Activated naive CD8-positive, alpha-beta T cell treated with anti-CD3 and anti-CD28 coated beads, Interleukin-2, amount 10 ng/mL, durations not matched to agents 7 days and 5 days (primary cell): ENCODE measurements at regions not wholly inside any gene's neighbourhood (a gene's known extent, or its start where the extent isn't known, plus 50 kb on each side); places are given as distances from the start of the nearest gene placed in this dataset.

ENCODE experiments used
- ATAC-seq: fragments of 150-1000 bp; cut with Tn5 transposase; one replicate; pipeline ENCODE4 v1.10.0; 2021; ENCODE audit warnings: low read depth, moderate library complexity
- POLR2A ChIA-PET: fragments of 350-600 bp; sonication (Branson Sonifier 250); formaldehyde crosslinking; loops from one replicate; lab custom pipeline; 2021; ENCODE audit warnings: antibody characterized with exemption; lab: Charles Lee
- DNase-seq: peaks from one replicate; pipeline ENCODE4 v3.0.0; 2021
- H3K27ac Mint-ChIP-seq: one replicate; pipeline ENCODE4 v1.8.0; 2022; ENCODE audit warnings: mild to moderate bottlenecking, mixed read lengths
- H3K27me3 Mint-ChIP-seq: one replicate; pipeline ENCODE4 v1.8.0; 2022; ENCODE audit warnings: mild to moderate bottlenecking, moderate library complexity, mixed read lengths
- H3K36me3 Mint-ChIP-seq: one replicate; pipeline ENCODE4 v1.8.0; 2021; ENCODE audit warnings: mild to moderate bottlenecking, mixed read lengths
- H3K4me1 Mint-ChIP-seq: one replicate; pipeline ENCODE4 v1.8.0; 2021; ENCODE audit warnings: mixed read lengths
- H3K4me3 Mint-ChIP-seq: one replicate; pipeline ENCODE4 v1.8.0; 2022; ENCODE audit warnings: mild to moderate bottlenecking, moderate library complexity, mixed read lengths
- H3K9me3 Mint-ChIP-seq: one replicate; pipeline ENCODE4 v1.8.0; 2021; ENCODE audit warnings: mixed read lengths

DNA sequence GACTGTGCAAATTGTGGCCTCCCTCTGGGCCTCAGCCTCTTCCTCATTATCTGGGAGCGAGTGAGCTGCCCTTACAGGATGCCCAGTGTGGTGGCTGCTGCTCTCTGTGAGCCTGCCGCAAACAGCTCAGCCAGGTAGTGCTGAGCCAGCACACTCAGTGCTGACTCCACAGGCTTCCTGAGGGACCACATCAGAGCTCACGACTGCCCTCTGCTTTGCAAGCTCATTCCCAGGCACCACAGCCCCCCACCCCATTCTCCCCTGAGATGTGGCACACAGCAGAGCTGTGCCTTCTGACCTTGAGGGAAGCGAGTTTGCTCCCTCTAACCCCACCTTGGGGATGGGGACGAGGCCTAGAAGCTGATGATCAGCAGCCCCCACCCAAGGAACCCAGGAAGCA lies 230.5 kb upstream of the PPP2R2D start:
- ATAC-seq = no peak
- H3K36me3 Mint-ChIP-seq = no peaks in the 10 kb centered on the region
- H3K9me3 Mint-ChIP-seq = peaks cover 3% of the 10 kb centered on the region
- H3K4me1 Mint-ChIP-seq = no peaks in the 10 kb centered on the region
- POLR2A ChIA-PET = no interaction called here
- no peak overlapping the region for H3K4me3 Mint-ChIP-seq
- DNase-seq = no peak
- H3K27ac Mint-ChIP-seq = no peak overlapping the region
- no peaks in the 10 kb centered on the region for H3K27me3 Mint-ChIP-seq

DNA sequence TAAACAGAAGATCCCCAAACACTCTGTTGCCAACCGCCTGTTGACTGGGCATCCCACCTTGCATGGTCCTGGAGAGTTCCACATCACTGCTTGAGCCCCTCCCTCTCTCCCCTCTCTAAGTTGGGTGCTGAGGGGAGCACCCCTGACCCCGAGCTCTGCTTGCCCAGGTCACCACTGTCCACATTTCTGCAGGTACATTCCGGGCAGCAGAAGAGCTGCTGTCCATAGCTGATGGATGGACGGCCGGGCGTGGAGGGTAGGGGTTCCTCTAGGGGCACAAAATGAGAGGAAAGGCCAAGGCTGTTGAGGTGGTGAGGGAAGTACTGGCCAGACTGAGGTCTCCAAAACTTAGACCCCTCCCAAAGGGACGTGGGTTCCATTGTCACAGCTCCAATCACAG lies 227.4 kb upstream of the PPP2R2D start:
- no peaks in the 10 kb centered on the region for H3K27me3 Mint-ChIP-seq
- H3K4me3 Mint-ChIP-seq = no peak overlapping the region
- DNase-seq (no peak), ATAC-seq (no peak)
- POLR2A ChIA-PET = no interaction called here
- H3K36me3 Mint-ChIP-seq = no peaks in the 10 kb centered on the region
- peaks cover 3% of the 10 kb centered on the region for H3K9me3 Mint-ChIP-seq
- H3K4me1 Mint-ChIP-seq = no peaks in the 10 kb centered on the region
- no peak overlapping the region for H3K27ac Mint-ChIP-seq

DNA sequence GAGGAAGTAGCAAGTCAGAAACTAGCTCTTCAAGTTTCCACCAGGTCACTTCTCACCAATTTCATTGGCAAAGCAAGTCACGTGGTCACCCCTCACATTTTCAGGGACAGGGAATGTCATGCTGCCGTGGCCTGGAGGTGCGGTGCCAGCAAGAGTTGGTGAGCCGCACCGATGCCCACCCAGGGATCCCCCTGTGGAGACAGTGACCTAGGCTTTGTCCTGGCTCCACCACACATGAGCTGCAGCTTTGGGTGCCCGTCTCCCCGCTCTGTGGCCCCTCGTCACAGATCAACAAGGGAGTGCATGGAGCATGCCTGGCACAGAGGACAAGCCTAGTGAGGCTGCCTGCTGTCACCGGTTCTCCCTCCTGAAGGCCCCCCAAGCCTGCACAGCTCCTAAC lies 226.7 kb upstream of the PPP2R2D start:
- H3K27ac Mint-ChIP-seq = no peak overlapping the region
- DNase-seq (no peak), ATAC-seq (no peak)
- H3K4me3 Mint-ChIP-seq = no peak overlapping the region
- peaks cover 3% of the 10 kb centered on the region for H3K9me3 Mint-ChIP-seq
- H3K27me3 Mint-ChIP-seq = no peaks in the 10 kb centered on the region
- POLR2A ChIA-PET = no interaction called here
- no peaks in the 10 kb centered on the region for H3K36me3 Mint-ChIP-seq
- H3K4me1 Mint-ChIP-seq = no peaks in the 10 kb centered on the region

DNA sequence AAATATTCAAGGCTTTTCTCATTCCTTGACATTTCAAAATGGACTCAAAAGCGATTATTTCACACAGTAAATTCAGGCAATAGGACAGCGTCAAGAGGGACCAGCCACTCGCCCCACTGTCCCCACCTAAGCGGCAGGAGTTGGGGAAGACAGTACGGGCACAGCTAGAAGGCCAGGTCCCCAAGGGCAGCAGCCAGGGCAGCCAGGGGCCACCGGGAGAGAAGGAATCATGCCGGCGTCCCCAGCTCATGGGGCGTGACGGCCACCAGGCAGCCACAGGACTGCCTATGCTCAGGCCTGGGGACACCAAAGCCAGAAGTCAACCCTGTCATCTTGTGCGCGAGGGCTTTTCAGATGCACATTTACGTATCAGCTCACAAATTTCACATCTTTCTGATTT lies 225.7 kb upstream of the PPP2R2D start:
- Mint-ChIP-seq H3K9me3 (peaks cover 3% of the 10 kb centered on the region), H3K4me1 (no peaks in the 10 kb centered on the region), H3K27me3 (no peaks in the 10 kb centered on the region), H3K27ac (no peak overlapping the region), H3K36me3 (no peaks in the 10 kb centered on the region), H3K4me3 (no peak overlapping the region)
- POLR2A ChIA-PET = no interaction called here
- DNase-seq (no peak), ATAC-seq (no peak)

DNA sequence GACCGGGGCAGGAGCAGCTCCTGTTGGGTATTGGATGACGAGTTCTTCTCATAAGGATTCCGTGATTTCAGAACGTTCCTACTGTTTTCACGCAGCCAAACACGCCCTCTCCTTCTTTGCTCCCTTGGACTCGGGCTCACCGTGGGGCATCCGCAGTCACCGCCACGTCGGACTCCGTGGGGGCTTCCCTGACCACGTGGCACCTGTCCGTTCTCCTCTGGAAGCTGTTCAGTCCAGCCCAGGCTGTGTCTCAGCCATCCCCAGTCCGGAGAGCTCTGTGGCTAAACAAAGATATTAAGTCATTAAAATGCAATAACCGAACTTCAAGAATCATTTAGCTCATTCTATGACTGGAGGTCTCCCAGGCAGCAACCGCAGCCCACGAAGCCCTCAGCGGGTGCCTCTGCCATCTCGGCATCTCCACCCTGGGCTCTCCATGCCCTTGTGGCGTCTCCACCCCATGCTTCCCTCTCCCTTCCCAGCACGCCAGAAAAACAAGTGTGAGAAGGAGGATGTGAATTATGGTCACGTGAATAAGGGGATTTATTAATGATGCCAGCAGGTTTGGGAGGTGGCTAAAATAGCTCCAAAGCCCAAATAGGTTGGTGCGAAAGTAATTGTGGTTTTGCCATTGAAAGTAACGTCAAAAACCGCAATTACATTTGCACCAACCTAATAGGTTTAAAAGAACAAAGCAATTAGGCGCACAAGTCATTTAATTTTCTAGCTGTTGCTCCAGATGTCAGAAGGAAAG lies 224.6 kb upstream of the PPP2R2D start:
- ATAC-seq = no peak
- Mint-ChIP-seq H3K27me3 (no peaks in the 10 kb centered on the region), H3K36me3 (no peaks in the 10 kb centered on the region), H3K27ac (no peak overlapping the region), H3K9me3 (peaks cover 3% of the 10 kb centered on the region), H3K4me3 (no peak overlapping the region), H3K4me1 (no peaks in the 10 kb centered on the region)
- POLR2A ChIA-PET = no interaction called here
- no peak for DNase-seq

DNA sequence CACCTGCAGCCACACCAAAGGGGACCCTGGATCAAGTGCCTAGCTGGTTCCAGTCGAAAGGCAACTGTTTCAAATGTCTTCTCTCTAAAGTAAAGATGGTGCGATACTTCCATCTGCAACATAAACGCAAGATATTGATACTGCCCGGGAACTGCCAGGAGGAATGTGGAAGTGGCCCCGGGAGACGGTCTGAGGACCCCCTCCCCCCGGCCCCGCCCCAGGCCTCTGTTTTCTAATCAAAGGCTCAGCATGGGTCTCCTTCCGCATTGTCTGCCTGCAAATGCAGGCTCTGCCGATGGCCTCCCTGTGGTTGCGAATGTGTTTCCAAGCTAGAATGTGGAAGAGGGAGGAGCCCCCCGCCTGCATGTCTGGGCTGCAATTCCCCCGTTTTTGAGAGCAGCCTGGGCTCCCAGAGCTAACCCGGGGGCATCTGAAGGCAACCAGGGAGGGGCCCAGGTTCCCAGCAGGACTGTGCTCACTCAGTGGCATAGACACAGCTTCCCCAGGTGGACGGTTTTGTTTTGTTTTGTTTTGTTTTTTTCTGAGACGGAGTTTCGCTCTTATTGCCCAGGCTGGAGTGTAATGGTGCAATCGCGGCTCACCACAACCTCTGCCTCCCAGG lies 223.9 kb upstream of the PPP2R2D start:
- POLR2A ChIA-PET = no interaction called here
- ATAC-seq (no peak), DNase-seq (no peak)
- H3K9me3 Mint-ChIP-seq = peaks cover 3% of the 10 kb centered on the region
- H3K4me1 Mint-ChIP-seq = no peaks in the 10 kb centered on the region
- H3K27ac Mint-ChIP-seq = no peak overlapping the region
- no peak overlapping the region for H3K4me3 Mint-ChIP-seq
- no peaks in the 10 kb centered on the region for H3K27me3 Mint-ChIP-seq
- no peaks in the 10 kb centered on the region for H3K36me3 Mint-ChIP-seq

DNA sequence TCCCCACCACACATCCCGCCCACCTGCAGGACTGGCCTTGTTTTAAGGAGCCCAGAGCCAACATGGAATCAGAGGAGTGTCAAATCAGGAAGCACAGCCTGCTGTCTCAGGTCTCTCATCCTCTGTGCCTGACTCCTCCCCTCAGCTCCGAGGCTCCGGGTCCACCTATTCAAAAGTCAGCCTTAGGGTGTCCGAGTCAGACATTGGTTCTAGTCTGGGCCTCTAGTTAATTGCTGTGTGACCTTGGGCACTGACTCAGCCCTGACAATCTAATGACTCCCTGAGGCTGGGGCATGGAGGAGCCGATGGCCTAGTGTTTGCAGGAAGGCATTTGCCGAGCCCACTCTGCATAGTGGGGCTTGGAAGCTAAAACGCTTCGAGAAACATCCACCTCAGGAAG lies 223.1 kb upstream of the PPP2R2D start:
- no peak overlapping the region for H3K27ac Mint-ChIP-seq
- ATAC-seq (no peak), DNase-seq (no peak)
- no peaks in the 10 kb centered on the region for H3K27me3 Mint-ChIP-seq
- POLR2A ChIA-PET = no interaction called here
- H3K4me3 Mint-ChIP-seq = no peak overlapping the region
- H3K9me3 Mint-ChIP-seq = no peaks in the 10 kb centered on the region
- H3K36me3 Mint-ChIP-seq = no peaks in the 10 kb centered on the region
- no peaks in the 10 kb centered on the region for H3K4me1 Mint-ChIP-seq

DNA sequence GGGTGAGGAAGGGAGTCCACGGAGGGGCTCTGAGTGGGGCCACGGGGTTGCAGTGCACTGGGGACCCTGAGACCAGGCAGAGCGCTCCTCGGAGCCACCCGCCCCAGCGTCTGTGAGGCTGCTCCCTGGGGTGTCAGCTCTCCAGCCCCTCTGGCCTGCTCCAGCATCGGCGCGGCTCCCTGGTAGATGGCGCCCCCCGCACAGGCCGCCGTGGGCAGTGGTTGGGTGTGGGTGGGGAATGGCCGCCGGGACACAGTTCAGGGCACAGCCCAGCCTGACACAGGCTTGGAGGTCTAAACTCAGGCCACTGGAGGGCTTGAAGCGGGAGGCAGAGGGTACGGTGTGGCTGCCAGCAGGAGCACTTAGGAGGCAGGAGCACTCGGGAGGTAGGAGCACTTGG lies 222.6 kb upstream of the PPP2R2D start:
- Mint-ChIP-seq H3K9me3 (no peaks in the 10 kb centered on the region), H3K27ac (no peak overlapping the region), H3K36me3 (no peaks in the 10 kb centered on the region), H3K4me3 (no peak overlapping the region), H3K27me3 (no peaks in the 10 kb centered on the region), H3K4me1 (no peaks in the 10 kb centered on the region)
- no peak for ATAC-seq
- DNase-seq = no peak
- POLR2A ChIA-PET = no interaction called here

DNA sequence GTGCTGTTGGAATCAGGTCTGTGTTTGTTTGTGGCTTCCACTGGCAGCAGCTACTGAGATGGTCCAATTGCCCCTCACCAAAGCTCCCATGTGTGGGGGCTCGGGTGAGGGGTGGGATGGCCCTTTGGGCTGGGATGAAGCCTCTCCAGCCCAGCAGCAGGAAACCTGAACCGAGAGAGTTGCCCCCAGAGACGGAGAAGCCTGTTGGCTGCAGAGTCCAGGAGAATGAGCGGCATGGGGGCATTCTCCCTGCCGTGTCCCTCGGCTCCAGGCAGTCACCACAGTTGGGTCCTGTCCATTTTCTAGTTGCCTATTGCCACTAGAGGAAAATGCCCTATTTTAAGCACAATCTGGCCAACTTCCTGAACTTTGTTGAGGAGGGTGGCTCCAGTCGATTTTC lies 222.2 kb upstream of the PPP2R2D start:
- no peaks in the 10 kb centered on the region for H3K36me3 Mint-ChIP-seq
- H3K27me3 Mint-ChIP-seq = no peaks in the 10 kb centered on the region
- no peak overlapping the region for H3K4me3 Mint-ChIP-seq
- DNase-seq (no peak), ATAC-seq (no peak)
- no peaks in the 10 kb centered on the region for H3K4me1 Mint-ChIP-seq
- POLR2A ChIA-PET = no interaction called here
- H3K27ac Mint-ChIP-seq = no peak overlapping the region
- no peaks in the 10 kb centered on the region for H3K9me3 Mint-ChIP-seq

DNA sequence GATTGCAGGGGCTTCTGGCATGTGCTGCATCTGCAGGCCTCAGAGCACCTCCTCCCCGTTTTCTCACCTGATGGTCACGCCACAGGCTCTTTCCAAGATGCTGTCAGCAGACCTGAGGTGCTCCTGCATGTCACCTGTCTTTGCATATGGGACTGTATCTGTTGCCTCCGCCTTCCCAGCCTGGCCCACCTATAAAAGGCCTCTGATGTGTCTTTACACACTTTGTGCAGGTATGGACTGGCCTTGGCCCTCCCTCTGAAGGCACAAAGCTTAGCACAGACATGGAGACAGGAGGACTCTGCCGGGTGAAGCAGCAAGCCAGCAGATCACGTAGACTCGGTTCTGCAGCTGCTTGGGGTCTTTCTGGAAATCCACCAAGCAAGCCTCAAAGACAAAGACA lies 220.9 kb upstream of the PPP2R2D start:
- ATAC-seq (no peak), DNase-seq (no peak)
- H3K9me3 Mint-ChIP-seq = no peaks in the 10 kb centered on the region
- H3K4me3 Mint-ChIP-seq = no peak overlapping the region
- no peaks in the 10 kb centered on the region for H3K4me1 Mint-ChIP-seq
- no peak overlapping the region for H3K27ac Mint-ChIP-seq
- no peaks in the 10 kb centered on the region for H3K36me3 Mint-ChIP-seq
- POLR2A ChIA-PET = no interaction called here
- no peaks in the 10 kb centered on the region for H3K27me3 Mint-ChIP-seq

DNA sequence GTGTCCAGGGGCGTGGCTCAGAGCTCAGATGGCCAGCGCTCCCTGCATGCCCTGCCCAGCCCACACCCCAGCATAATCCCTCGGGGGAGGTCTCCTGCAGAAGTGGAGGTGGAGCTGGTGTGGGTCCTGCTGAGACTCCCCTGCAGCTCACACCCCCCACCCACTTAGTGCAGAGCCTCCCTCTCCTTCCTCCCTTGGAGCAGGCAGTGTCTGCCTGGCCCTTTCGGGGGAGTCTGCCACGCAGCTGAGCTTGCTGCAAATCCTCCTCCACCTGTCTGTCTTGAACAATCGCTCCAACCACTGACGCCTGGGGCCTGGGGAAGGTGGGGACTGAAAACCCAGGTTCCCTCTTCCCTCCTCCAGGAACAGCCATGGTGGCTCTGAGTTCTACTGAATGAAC lies 219.7 kb upstream of the PPP2R2D start:
- POLR2A ChIA-PET = no interaction called here
- peak; percentile 7 for DNase-seq
- no peaks in the 10 kb centered on the region for H3K9me3 Mint-ChIP-seq
- H3K27ac Mint-ChIP-seq = no peak overlapping the region
- no peak overlapping the region for H3K4me3 Mint-ChIP-seq
- H3K4me1 Mint-ChIP-seq = no peaks in the 10 kb centered on the region
- H3K27me3 Mint-ChIP-seq = no peaks in the 10 kb centered on the region
- H3K36me3 Mint-ChIP-seq = no peaks in the 10 kb centered on the region
- ATAC-seq = no peak

DNA sequence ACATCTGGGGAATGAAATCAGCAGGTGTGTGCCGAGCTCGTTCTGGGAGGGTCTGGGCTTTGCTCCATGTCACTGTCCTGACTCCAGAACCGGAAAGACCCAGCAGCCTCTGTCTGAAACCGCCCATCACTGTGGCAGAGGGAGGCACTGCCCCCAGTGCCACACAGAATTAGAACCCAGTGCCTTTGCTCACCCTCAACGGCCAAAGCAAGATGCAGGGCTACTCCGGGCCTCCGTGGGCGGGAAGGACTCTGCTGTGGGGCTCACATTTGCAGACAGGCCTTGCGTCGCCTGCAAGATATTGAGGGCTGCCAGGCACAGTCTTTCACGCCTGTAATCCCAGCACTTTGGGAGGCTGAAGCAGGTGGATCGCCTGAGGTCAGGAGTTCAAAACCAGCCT lies 219.2 kb upstream of the PPP2R2D start:
- no peaks in the 10 kb centered on the region for H3K27me3 Mint-ChIP-seq

DNA sequence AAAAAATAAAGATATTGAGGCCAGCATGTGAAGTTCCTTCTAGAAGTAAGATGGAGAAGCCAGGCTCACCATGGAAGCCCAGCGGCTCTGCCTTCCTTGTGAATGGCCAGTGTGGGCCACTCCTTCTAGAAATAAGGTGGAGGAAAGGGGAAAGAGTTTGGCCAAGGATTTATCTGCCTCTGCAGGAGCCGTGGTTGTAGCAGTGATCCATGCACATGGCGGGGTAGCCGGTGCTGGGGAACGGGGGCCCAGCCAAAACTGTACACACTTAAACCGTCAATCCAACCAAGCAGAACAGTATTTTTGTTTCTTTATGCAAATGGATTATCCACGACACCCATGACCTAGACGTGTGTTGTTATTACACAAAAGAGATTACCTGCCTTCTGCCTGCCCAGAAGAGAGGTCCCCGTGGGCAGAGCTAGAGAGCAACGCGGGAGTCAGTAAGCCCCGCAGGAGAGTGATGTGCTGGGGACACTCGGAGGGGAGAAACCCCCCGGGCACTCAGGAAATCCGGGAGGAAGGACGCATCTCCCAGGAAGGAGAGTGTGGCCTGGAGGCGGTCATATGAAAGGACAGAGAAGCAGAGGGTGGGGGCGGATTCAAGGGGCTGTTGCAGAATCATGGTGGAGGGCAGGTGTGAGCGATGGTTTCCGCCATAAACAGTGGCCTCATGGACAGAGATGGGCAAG lies 218.4 kb upstream of the PPP2R2D start:
- Mint-ChIP-seq H3K4me3 (no peak overlapping the region), H3K9me3 (no peaks in the 10 kb centered on the region), H3K36me3 (no peaks in the 10 kb centered on the region), H3K27me3 (no peaks in the 10 kb centered on the region), H3K4me1 (no peaks in the 10 kb centered on the region), H3K27ac (no peak overlapping the region)
- no peak for ATAC-seq
- POLR2A ChIA-PET = no interaction called here
- no peak for DNase-seq

More for the DNA sequence above, 219.2 kb upstream of the PPP2R2D start:
- POLR2A ChIA-PET = no interaction called here
- no peaks in the 10 kb centered on the region for H3K36me3 Mint-ChIP-seq
- H3K9me3 Mint-ChIP-seq = no peaks in the 10 kb centered on the region
- DNase-seq (no peak), ATAC-seq (no peak)
- no peaks in the 10 kb centered on the region for H3K4me1 Mint-ChIP-seq
- H3K27ac Mint-ChIP-seq = no peak overlapping the region
- H3K4me3 Mint-ChIP-seq = no peak overlapping the region

DNA sequence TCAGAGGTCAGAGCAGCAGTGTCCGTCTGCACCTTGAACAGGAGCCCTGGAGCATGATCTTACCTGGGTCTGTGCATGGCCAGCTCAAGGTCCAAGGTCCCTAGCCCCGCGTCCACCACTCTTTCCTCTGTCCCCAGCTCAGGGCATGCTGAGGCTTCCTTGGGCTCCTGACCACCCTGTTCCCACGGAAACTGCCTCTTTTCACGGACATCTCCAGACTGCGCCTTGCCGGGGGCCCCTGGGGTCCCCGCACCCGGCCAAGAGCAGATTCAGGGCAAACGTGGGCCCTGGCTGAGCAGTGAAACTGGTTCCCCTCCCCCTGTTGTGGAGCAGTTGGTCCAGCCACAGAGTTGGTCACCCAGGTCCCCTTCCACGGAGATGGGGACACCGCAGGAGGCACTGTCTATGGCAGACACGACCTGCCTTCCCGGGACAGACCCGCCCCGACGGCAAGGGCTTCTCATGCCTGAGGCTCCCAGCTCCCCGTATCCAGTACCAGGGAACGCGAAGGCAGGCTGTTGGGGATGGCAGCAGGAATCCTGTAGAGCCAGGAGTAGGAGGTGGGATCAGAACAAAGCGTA lies 217.4 kb upstream of the PPP2R2D start:
- ATAC-seq (no peak), DNase-seq (no peak)
- Mint-ChIP-seq H3K27me3 (no peaks in the 10 kb centered on the region), H3K36me3 (no peaks in the 10 kb centered on the region), H3K27ac (no peak overlapping the region), H3K9me3 (no peaks in the 10 kb centered on the region), H3K4me3 (no peak overlapping the region), H3K4me1 (no peaks in the 10 kb centered on the region)
- POLR2A ChIA-PET = no interaction called here
